ENCODE measurements at regions not wholly inside any gene's neighbourhood (a gene's known extent, or its start where the extent isn't known, plus 50 kb on each side); places are given as distances from the start of the nearest gene placed in this dataset.
A peak's percentile ranks its signal among the peaks of the same experiment; 100 is the strongest.

- no peak for TF ChIP-seq CTCF (conservative IDR thresholded peaks at IDR 0.05)
- no peak for TF ChIP-seq ZFX (IDR thresholded peaks at IDR 0.05)
- no peak overlapping the region for H3K27ac ChIP-seq
Measured at GRCh38 chr4:123583043-123583442, 186.4 kb downstream of the SPRY1 start.

- TF ChIP-seq CTCF (conservative IDR thresholded peaks at IDR 0.05) (no peak), ZFX (IDR thresholded peaks at IDR 0.05) (no peak)
- H3K27ac ChIP-seq, result no peak overlapping the region; the same call in 1 of the 2 replicates
Measured at GRCh38 chr4:123585111-123585510, 188.5 kb downstream of the SPRY1 start.

- H3K27ac ChIP-seq, result peak overlapping the region; percentile 99
- TF ChIP-seq CTCF (conservative IDR thresholded peaks at IDR 0.05) (no peak), ZFX (IDR thresholded peaks at IDR 0.05) (no peak)
Measured at GRCh38 chr4:123587983-123588494, 191.4 kb downstream of the SPRY1 start.

DNA sequence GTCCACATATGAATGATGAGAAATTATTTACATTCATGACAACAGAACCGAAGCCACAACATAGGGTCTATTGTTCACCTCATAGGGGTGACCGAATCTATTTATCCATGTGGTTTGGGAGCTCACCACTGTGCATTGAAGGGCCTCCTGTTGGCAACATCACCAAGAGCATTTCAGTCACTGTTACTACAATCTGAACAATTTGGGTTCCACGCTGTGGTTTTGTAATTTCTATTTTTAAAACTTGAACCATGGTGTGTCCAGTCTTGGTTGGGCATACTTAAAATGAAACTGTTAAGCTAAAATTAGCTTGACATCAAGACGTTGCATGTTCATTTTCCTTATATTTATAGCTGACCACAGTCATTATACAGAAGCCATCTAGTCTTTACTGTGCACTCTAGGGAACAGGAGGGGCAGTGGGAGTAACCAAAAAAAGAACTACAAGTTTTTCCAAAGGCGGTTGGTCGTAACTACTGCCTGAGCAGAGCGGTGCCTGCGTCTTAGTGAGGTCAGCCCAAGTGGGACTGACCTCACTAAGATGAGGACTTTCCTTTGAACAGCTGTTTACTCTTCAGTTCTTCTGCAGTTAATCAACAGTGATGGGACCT, 192.1 kb downstream of the SPRY1 start:
- H3K27ac ChIP-seq, result peak overlapping the region; percentile 99; the same call in 1 of the 2 replicates
- TF ChIP-seq CTCF (conservative IDR thresholded peaks at IDR 0.05), result no peak
- no peak for TF ChIP-seq ZFX (IDR thresholded peaks at IDR 0.05)

DNA sequence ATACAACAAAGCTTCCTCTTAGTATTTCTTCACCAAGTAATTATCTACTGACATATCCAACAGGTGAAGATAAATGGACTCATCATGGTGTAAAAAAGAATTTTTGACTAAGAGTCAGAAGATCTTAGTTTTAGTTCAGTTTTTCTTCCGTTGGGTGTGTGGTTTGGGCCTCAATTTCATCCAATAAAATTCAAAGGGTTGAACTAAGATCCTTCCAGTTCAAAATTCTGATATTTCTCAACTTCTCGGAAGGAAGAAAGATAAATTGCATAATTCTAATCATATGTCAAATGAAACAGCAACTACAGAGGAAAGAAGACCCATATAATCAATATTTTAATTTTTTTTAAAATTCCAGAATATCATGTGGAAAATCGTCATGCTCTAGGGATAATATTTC, 192.7 kb downstream of the SPRY1 start:
- TF ChIP-seq ZFX (IDR thresholded peaks at IDR 0.05) (no peak), CTCF (conservative IDR thresholded peaks at IDR 0.05) (no peak)
- peak overlapping the region; percentile 99; the same call in 1 of the 2 replicates for H3K27ac ChIP-seq

- H3K27ac ChIP-seq, result no peak overlapping the region
- TF ChIP-seq CTCF (conservative IDR thresholded peaks at IDR 0.05), result no peak
Measured at GRCh38 chr4:123591875-123592274, 195.3 kb downstream of the SPRY1 start.

DNA sequence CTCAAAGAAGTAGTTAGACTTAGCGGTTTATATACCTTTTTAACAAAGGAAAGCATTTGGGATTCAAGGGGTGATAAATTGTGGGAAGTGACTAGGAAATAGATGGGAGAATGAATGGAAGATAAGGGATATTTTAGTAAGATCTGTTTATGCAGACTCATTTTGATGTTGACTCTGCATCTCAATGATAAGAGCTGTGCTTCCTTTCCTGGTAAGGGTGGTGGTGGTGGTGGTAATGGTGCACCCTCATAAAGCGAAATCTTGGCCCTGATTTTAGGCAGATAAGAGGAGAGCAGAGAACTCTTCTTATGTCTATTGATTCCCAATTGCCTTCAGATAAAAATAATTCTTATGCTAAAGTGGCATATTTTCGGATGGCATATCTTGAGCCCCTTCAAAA, 197.1 kb downstream of the SPRY1 start:
- no peak overlapping the region for H3K27ac ChIP-seq
- no peak for TF ChIP-seq CTCF (conservative IDR thresholded peaks at IDR 0.05)
- no peak for TF ChIP-seq ZFX (IDR thresholded peaks at IDR 0.05)
